AG09319 (cell line): ENCODE measurements at regions not wholly inside any gene's neighbourhood (a gene's known extent, or its start where the extent isn't known, plus 50 kb on each side); places are given as distances from the start of the nearest gene placed in this dataset.
"Not testable (repeated sequence)": the region's sequence is repeated elsewhere in the genome, so short reads cannot be mapped to it uniquely, and the experiment has no call there.

Experiments
- DNase-seq: peaks from one replicate; pipeline ENCODE4 v3.0.0-alpha.2; 2010; ENCODE audit warnings: low read depth; ENCODE audit errors: extremely low read depth
- TF ChIP-seq, protein P1 (sequence below): IDR thresholded peaks from 2 replicates; pipeline ENCODE4 v1.5.1; 2011; ENCODE audit warnings: low read depth, mild to moderate bottlenecking, inconsistent platforms, low read length, moderate library complexity

DNA sequence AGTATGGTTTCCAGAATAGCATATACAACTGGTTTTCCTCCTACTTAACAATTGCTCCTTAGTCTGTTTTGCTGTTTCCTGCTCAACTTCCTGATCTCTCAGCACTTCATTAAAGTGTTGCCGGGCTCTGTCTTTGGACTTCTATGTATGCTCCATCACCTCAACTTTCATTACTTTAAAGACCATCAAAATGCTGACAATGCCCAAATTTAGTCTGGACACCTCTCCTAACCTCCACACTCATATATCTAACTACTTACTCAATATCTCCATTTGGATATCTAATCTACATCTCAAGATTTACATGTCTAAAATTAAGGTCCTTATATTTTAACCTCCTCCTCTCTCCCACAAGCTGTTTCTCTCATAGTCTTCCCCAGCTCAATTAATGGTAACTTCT is 54.4 kb upstream of the LGR5 start:
- no peak for DNase-seq
- TF ChIP-seq, protein P1, sequence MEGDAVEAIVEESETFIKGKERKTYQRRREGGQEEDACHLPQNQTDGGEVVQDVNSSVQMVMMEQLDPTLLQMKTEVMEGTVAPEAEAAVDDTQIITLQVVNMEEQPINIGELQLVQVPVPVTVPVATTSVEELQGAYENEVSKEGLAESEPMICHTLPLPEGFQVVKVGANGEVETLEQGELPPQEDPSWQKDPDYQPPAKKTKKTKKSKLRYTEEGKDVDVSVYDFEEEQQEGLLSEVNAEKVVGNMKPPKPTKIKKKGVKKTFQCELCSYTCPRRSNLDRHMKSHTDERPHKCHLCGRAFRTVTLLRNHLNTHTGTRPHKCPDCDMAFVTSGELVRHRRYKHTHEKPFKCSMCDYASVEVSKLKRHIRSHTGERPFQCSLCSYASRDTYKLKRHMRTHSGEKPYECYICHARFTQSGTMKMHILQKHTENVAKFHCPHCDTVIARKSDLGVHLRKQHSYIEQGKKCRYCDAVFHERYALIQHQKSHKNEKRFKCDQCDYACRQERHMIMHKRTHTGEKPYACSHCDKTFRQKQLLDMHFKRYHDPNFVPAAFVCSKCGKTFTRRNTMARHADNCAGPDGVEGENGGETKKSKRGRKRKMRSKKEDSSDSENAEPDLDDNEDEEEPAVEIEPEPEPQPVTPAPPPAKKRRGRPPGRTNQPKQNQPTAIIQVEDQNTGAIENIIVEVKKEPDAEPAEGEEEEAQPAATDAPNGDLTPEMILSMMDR = no peak

DNA sequence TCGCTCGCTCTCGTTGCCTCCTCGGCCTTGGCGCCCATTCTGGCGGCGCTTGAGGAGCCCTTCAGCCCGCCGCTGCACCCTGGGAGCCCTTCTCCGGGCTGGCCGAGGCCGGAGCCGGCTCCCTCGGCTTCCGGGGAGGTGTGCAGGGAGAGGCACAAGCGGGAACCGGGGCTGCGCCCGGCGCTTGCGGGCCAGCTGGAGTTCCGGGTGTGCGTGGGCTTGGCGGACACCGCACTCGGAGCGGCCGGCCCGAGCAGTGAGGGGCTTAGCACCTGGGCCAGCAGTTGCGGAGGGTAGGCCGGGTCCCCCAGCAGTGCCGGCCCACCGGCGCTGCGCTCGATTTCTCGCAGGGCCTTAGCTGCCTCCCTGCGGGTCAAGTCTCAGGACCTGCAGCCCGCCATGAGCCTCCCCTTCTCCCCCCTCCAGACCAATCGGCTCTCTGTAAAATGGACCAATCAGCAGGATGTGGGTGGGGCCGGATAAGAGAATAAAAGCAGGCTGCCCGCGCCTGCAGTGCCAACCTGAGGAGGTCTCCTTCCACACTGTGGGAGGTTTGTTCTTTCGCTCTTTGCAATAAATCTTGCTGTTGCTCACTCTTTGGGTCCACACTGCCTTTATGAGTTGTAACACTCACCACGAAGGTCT is 62.8 kb upstream of the LGR5 start:
- not testable (repeated sequence) for DNase-seq

DNA sequence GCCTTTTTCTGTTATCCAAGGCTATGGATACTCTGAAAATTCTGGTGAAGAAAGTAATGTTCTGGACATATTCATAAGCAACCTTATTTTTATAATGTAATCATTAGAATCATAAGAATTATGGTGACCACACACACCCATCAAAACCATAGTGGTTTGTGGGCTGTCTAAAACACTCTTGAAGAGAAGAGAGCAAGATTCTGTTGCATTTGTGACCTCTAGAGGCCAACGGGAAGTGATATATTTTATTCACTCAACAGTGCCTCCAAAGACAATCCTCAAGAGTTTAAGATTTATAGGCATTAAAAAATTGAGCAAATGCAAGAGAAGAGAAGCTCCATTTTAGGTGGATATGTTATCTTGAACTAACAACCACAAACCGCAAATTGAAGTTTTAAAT is 68.5 kb upstream of the LGR5 start:
- TF ChIP-seq, protein P1 = no peak
- DNase-seq = no peak

DNA sequence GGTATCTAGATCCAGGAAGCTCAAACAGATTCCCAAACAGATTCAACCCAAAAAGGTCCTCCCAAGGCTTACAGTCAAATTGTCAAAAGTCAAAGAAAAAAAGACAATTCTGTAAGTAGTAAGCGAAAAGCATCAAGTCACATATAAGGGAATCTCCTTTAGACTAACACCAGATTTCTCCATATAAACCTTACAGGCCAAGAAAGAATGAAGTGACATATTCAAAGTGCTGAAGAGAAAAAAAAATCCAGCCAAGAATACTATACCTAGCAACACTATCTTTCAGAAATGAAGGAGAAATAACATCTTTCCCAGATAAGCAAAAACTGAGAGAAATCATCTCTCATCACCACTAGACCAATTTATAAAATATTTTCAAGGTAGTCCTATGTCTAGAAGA is 79.6 kb upstream of the LGR5 start:
- TF ChIP-seq, protein P1 = no peak
- no peak for DNase-seq

DNA sequence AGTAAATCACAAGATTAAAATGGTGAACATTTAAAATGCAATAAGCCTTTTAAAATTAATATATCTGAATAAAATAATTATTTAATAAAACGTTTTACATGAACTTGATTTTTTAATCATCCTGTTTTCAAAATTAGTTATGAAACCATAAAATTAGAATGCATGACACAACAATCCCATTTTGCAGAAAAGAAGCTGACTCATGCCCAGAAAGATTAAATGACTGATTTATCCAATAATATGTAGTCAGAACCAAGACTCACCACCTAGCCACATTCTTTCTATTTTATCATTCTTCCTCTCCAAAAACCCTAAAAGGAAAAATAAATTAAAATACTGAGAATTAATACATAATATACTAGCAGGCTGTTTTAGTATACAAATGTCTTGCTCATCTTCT is 83.0 kb upstream of the LGR5 start:
- TF ChIP-seq, protein P1 = no peak
- DNase-seq = no peak

DNA sequence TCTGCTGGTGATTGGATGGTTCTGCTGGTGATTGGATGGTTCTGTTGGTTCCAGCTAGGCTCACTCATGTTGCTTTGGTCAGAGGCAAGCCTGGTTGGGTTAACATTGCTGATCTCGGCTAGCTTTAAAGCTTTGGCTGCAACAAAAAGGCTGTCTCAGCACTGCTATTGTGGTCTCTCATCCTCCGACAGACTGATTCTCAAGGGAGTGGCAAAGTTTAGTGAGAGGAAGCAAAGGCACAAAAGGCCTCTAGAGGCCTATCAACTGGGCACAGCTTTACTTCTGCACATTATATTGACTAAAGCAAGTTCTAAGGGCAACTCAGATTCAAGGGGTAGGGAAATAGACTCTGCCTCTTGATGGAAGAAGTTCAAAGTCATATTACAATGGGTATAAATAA is 84.7 kb upstream of the LGR5 start:
- TF ChIP-seq, protein P1 = no peak
- no peak for DNase-seq

DNA sequence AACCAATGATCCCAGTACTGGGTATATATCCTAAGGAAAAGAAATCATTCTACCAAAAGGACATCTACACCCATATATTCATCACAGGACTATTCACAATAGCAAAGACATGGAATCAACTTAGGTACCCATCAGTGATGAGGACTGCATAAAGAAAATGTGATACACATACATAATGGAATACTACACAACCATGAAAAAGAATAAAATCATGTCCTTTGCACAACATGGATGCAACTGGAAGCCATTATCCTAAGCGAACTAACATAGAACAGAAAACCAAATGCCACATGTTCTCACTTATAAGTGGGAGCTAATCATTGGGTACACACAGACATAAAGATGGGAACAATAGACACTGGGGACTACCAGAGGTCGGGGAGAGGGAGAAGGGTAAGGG is 86.0 kb upstream of the LGR5 start:
- no peak for DNase-seq
- TF ChIP-seq, protein P1 = no peak

DNA sequence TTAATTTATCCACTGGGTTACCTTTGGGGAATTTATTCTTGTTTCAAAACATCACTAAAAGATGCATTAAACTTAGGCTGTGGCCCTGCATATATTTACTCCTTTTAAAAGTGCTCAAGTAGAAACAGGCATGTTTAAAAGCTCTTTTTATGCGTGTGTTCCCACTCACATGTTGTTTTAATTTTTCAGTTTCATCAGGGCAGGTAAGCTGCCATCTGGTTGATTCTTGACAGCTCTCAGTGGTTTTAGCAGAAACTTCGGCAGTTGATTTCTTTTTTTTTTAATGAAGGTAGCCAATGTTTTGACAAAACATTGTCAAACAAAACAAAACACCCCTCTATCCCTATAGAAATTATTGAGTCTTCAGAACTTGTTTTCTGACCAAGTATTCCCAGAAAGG is 89.6 kb upstream of the LGR5 start:
- TF ChIP-seq, protein P1 = no peak
- no peak for DNase-seq
